BLaER1 (cell line): ENCODE measurements at regions not wholly inside any gene's neighbourhood (a gene's known extent, or its start where the extent isn't known, plus 50 kb on each side); places are given as distances from the start of the nearest gene placed in this dataset.

Experiments
- H3K27ac ChIP-seq: shearing (Covaris generic); formaldehyde crosslinking; 2 replicates; pipeline ENCODE4 v1.8.1; 2022
- H3K27me3 ChIP-seq: shearing (Covaris generic); formaldehyde crosslinking; 2 replicates; pipeline ENCODE4 v1.8.1; 2022
- H3K36me3 ChIP-seq: shearing (Covaris generic); formaldehyde crosslinking; 2 replicates; pipeline ENCODE4 v1.8.1; 2022
- H3K4me1 ChIP-seq: shearing (Covaris generic); formaldehyde crosslinking; 2 replicates; pipeline ENCODE4 v1.8.1; 2022
- H3K4me2 ChIP-seq: shearing (Covaris generic); formaldehyde crosslinking; 2 replicates; pipeline ENCODE4 v1.8.1; 2022
- H3K4me3 ChIP-seq: shearing (Covaris generic); formaldehyde crosslinking; 2 replicates; pipeline ENCODE4 v1.8.1; 2022
- H3K9ac ChIP-seq: shearing (Covaris generic); formaldehyde crosslinking; 2 replicates; pipeline ENCODE4 v1.8.1; 2022
- H3K9me3 ChIP-seq: shearing (Covaris generic); formaldehyde crosslinking; 2 replicates; pipeline ENCODE4 v1.8.1; 2022
- H4K20me1 ChIP-seq: shearing (Covaris generic); formaldehyde crosslinking; 2 replicates; pipeline ENCODE4 v1.8.1; 2022
- Cebpa-rat ChIP-seq: shearing (Covaris generic); IDR thresholded peaks from 2 replicates; pipeline ENCODE4 v1.8.1; 2022

GRCh38 chr1:55369474-55369873 lies 154.3 kb upstream of the USP24 start:
- Histone ChIP-seq H3K4me2 (no peak overlapping the region), H3K9me3 (no peaks in the 10 kb centered on the region)

GRCh38 chr1:55368698-55369097 lies 153.5 kb upstream of the USP24 start:
- H4K20me1 ChIP-seq: no peaks in the 10 kb centered on the region
- H3K27ac ChIP-seq: no peak overlapping the region
- H3K9me3 ChIP-seq: no peaks in the 10 kb centered on the region
- TF ChIP-seq Cebpa-rat: no peak
- H3K9ac ChIP-seq: no peak overlapping the region
- H3K4me1 ChIP-seq: peaks cover 11% of the 10 kb centered on the region
- H3K4me2 ChIP-seq: no peak overlapping the region
- no peak overlapping the region for H3K4me3 ChIP-seq
- H3K36me3 ChIP-seq: no peaks in the 10 kb centered on the region
- no peaks in the 10 kb centered on the region for H3K27me3 ChIP-seq

More at GRCh38 chr1:55369474-55369873, 154.3 kb upstream of the USP24 start:
- H3K4me1 ChIP-seq: peaks cover 11% of the 10 kb centered on the region
- H3K4me3 ChIP-seq: no peak overlapping the region
- no peaks in the 10 kb centered on the region for H3K27me3 ChIP-seq
- no peak overlapping the region for H3K9ac ChIP-seq
- H3K27ac ChIP-seq: no peak overlapping the region
- H3K36me3 ChIP-seq: no peaks in the 10 kb centered on the region
- no peaks in the 10 kb centered on the region for H4K20me1 ChIP-seq
- TF ChIP-seq Cebpa-rat: no peak

GRCh38 chr1:55367273-55367672 lies 152.1 kb upstream of the USP24 start:
- no peaks in the 10 kb centered on the region for H3K36me3 ChIP-seq
- no peak overlapping the region for H3K4me3 ChIP-seq
- no peaks in the 10 kb centered on the region for H3K9me3 ChIP-seq
- H3K9ac ChIP-seq: no peak overlapping the region
- no peak overlapping the region for H3K4me2 ChIP-seq
- TF ChIP-seq Cebpa-rat: no peak
- no peaks in the 10 kb centered on the region for H3K27me3 ChIP-seq
- peaks cover 25% of the 10 kb centered on the region for H3K4me1 ChIP-seq
- no peaks in the 10 kb centered on the region for H4K20me1 ChIP-seq
- no peak overlapping the region for H3K27ac ChIP-seq

DNA sequence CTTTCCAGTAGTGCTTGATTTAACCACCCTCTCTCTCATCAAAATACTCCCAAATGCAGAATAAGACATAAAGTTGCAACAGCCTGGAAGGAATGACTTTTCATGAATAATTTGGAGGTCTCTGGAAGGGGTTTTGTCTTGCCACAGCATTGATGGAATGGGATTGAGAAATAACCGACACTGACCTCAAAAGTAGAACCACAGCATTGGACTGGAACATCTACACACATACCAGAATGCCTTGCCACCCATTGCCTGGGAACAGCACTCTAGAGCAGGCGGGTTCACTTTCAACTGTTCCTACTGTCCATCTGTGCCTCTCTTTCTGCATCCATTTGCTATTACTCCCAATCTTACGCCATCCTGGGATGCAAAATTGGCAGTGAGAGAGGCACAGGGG lies 149.1 kb upstream of the USP24 start:
- Histone ChIP-seq H3K27ac (no peak overlapping the region), H3K9ac (no peak overlapping the region), H3K27me3 (no peaks in the 10 kb centered on the region), H3K4me2 (no peak overlapping the region), H3K36me3 (no peaks in the 10 kb centered on the region), H3K4me3 (no peak overlapping the region), H3K4me1 (peaks cover 19% of the 10 kb centered on the region), H4K20me1 (no peaks in the 10 kb centered on the region), H3K9me3 (no peaks in the 10 kb centered on the region)
- TF ChIP-seq Cebpa-rat: no peak

GRCh38 chr1:55363268-55363667 lies 148.1 kb upstream of the USP24 start:
- H3K4me1 ChIP-seq: peaks cover 19% of the 10 kb centered on the region
- H3K27ac ChIP-seq: peak overlapping the region; percentile 38; the same call in 1 of the 2 replicates
- H3K4me3 ChIP-seq: no peak overlapping the region
- peak overlapping the region; percentile 61 for H3K4me2 ChIP-seq
- H4K20me1 ChIP-seq: no peaks in the 10 kb centered on the region
- no peaks in the 10 kb centered on the region for H3K36me3 ChIP-seq
- no peaks in the 10 kb centered on the region for H3K27me3 ChIP-seq
- TF ChIP-seq Cebpa-rat: no peak
- H3K9me3 ChIP-seq: no peaks in the 10 kb centered on the region
- no peak overlapping the region for H3K9ac ChIP-seq

GRCh38 chr1:55362558-55362957 lies 147.4 kb upstream of the USP24 start:
- H3K9me3 ChIP-seq: no peaks in the 10 kb centered on the region
- H3K4me1 ChIP-seq: peaks cover 19% of the 10 kb centered on the region
- no peak overlapping the region for H3K9ac ChIP-seq
- no peak overlapping the region for H3K4me3 ChIP-seq
- no peaks in the 10 kb centered on the region for H3K36me3 ChIP-seq
- H3K27me3 ChIP-seq: no peaks in the 10 kb centered on the region
- no peaks in the 10 kb centered on the region for H4K20me1 ChIP-seq
- H3K27ac ChIP-seq: peak overlapping the region; percentile 38; the same call in 1 of the 2 replicates
- peak overlapping the region; percentile 61 for H3K4me2 ChIP-seq
- TF ChIP-seq Cebpa-rat: no peak

GRCh38 chr1:55359611-55360010 lies 144.4 kb upstream of the USP24 start:
- H3K27ac ChIP-seq: no peak overlapping the region
- H3K36me3 ChIP-seq: no peaks in the 10 kb centered on the region
- no peaks in the 10 kb centered on the region for H4K20me1 ChIP-seq
- TF ChIP-seq Cebpa-rat: no peak
- H3K9ac ChIP-seq: no peak overlapping the region
- H3K9me3 ChIP-seq: no peaks in the 10 kb centered on the region
- H3K27me3 ChIP-seq: no peaks in the 10 kb centered on the region
- H3K4me3 ChIP-seq: no peak overlapping the region
- no peak overlapping the region for H3K4me2 ChIP-seq
- H3K4me1 ChIP-seq: peaks cover 19% of the 10 kb centered on the region

- Histone ChIP-seq H3K9ac (no peak overlapping the region), H4K20me1 (no peaks in the 10 kb centered on the region), H3K4me2 (no peak overlapping the region), H3K4me1 (peaks cover 14% of the 10 kb centered on the region), H3K9me3 (no peaks in the 10 kb centered on the region), H3K27ac (no peak overlapping the region), H3K36me3 (no peaks in the 10 kb centered on the region), H3K4me3 (no peak overlapping the region), H3K27me3 (no peaks in the 10 kb centered on the region)
- no peak for TF ChIP-seq Cebpa-rat
These were observed 143.4 kb upstream of the USP24 start for GRCh38 chr1:55358581-55358980.

DNA sequence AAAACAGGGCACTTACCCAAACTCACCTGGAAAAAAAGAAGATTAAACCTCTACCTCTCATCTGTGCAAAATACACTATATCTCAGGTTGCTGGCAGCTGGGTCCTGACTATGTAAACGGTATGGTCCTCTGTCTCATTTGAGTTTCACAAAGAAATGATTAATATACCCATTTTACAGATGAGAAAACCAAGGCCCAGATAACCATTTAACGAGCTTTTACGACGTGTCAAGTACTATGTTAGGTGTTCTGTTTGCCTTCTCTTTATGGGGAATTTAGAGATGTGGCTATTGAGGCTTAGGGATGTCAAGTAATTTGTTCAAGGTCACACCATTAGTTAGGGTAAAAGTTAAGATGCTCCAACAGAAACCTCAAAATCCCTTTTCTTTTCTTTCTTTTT lies 140.4 kb upstream of the USP24 start:
- no peak overlapping the region for H3K4me3 ChIP-seq
- H3K27ac ChIP-seq: no peak overlapping the region
- no peaks in the 10 kb centered on the region for H3K9me3 ChIP-seq
- TF ChIP-seq Cebpa-rat: no peak
- H3K36me3 ChIP-seq: no peaks in the 10 kb centered on the region
- no peak overlapping the region for H3K4me2 ChIP-seq
- H3K4me1 ChIP-seq: no peaks in the 10 kb centered on the region
- H3K27me3 ChIP-seq: no peaks in the 10 kb centered on the region
- no peaks in the 10 kb centered on the region for H4K20me1 ChIP-seq
- H3K9ac ChIP-seq: no peak overlapping the region

DNA sequence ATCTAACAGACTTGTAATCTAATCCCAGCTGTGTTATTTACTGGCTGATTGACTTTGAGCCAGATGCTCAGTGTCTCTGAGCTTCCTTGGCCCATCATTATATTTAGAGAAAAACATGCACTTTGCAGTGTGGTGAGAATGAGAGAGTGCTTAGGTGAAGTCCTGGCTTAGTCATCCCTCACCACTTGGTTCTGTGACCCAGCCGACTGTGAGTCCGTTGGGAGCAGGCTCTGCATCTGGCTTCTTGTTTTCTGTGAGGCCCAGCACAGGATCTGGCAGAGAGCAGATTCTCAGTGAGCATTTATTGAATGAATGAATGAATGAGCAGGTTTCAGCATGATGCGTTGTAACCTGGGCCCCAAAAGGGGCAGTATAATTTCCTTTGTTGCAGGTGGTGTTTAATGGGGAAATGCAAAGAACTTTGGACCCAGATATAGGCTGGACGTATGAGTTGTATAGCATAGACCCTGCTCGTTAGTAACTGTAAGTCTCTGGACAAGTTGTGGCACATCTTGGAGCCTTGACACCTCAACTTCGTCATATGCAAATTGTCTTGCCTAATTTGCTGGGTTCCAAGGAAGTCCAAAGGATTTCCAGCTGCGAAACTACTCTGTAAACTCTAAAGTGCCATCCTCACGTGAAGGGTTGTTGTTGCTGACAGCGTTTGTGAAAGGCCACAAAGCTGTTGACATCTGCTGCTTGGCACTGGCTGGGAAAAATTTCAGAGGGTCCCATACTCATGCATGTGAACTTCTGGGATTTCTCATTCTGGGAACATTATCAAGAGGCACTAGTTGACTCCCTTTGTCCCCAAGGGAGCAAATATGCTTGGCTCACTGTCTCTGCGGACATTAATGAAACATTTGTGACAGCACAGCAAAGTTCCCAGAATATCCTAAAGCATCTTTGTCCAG lies 138.8 kb upstream of the USP24 start:
- no peak overlapping the region for H3K4me2 ChIP-seq
- no peaks in the 10 kb centered on the region for H4K20me1 ChIP-seq
- H3K36me3 ChIP-seq: no peaks in the 10 kb centered on the region
- no peak overlapping the region for H3K4me3 ChIP-seq
- no peaks in the 10 kb centered on the region for H3K4me1 ChIP-seq
- H3K9me3 ChIP-seq: no peaks in the 10 kb centered on the region
- no peaks in the 10 kb centered on the region for H3K27me3 ChIP-seq
- H3K9ac ChIP-seq: no peak overlapping the region
- no peak for TF ChIP-seq Cebpa-rat
- no peak overlapping the region for H3K27ac ChIP-seq
